Sciatic nerve (tissue), 2 donors: ENCODE measurements at regions not wholly inside any gene's neighbourhood (a gene's known extent, or its start where the extent isn't known, plus 50 kb on each side); places are given as distances from the start of the nearest gene placed in this dataset.

Source experiments
- ATAC-seq: fragments of 200-7000 bp; cut with Tn5 transposase; one replicate; pipeline ENCODE4 v1.9.1; 2020; ENCODE audit warnings: mild to moderate bottlenecking, moderate library complexity
- DNase-seq: peaks from one replicate; pipeline ENCODE4 v3.0.0-alpha.2; 2020; ENCODE audit warnings: low spot score
- intact Hi-C: fragments of 100-400 bp; cut with DNase I; formaldehyde crosslinking; loops from one replicate; pipeline ENCODE4 v1.14.2; 2022
- donor health status: DM: no; HTN: no; CAD: no.
- donor health status: DM: no; HTN: no; CAD: no.

- no peak for DNase-seq
- no peak for ATAC-seq
- intact Hi-C loops, result no loop called here
These were observed 184.6 kb downstream of the SHANK2 start for GRCh38 chr11:71067753-71068152.

GRCh38 chr11:71066311-71066710 is 186.1 kb downstream of the SHANK2 start:
- ATAC-seq, result no peak
- intact Hi-C loops, result loop anchor here (1.0 kb wide), 1 partner anchor 32 kb away; no protein-coding TSS in a partner anchor
- DNase-seq, result no peak

- no peak for ATAC-seq
- intact Hi-C loops, result loop anchor here (1.0 kb wide), 1 partner anchor 32 kb away; no protein-coding TSS in a partner anchor
- DNase-seq, result no peak
These were observed 186.5 kb downstream of the SHANK2 start for GRCh38 chr11:71065841-71066240.

- ATAC-seq (no peak), DNase-seq (no peak)
- intact Hi-C loops, result no loop called here
These were observed 187.5 kb downstream of the SHANK2 start for GRCh38 chr11:71064702-71065515.

- DNase-seq (no peak), ATAC-seq (no peak)
- intact Hi-C loops, result no loop called here
These were observed 188.2 kb downstream of the SHANK2 start for GRCh38 chr11:71064183-71064582.

GRCh38 chr11:71063129-71063528 is 189.2 kb downstream of the SHANK2 start:
- no peak for DNase-seq
- intact Hi-C loops, result no loop called here
- no peak for ATAC-seq

GRCh38 chr11:71062199-71062598 is 190.2 kb downstream of the SHANK2 start:
- DNase-seq, result no peak
- intact Hi-C loops, result no loop called here
- no peak for ATAC-seq

GRCh38 chr11:71060391-71060791 is 192.0 kb downstream of the SHANK2 start:
- DNase-seq (no peak), ATAC-seq (no peak)
- intact Hi-C loops, result no loop called here

- intact Hi-C loops, result no loop called here
- DNase-seq (no peak), ATAC-seq (no peak)
These were observed 192.7 kb downstream of the SHANK2 start for GRCh38 chr11:71059662-71060061.

- intact Hi-C loops, result no loop called here
- no peak for DNase-seq
- ATAC-seq, result no peak
These were observed 196.5 kb downstream of the SHANK2 start for GRCh38 chr11:71055925-71056324.
